22Rv1 (cell line): ENCODE measurements at regions not wholly inside any gene's neighbourhood (a gene's known extent, or its start where the extent isn't known, plus 50 kb on each side); places are given as distances from the start of the nearest gene placed in this dataset.
"Not testable (repeated sequence)": the region's sequence is repeated elsewhere in the genome, so short reads cannot be mapped to it uniquely, and the experiment has no call there.

Experiments
- H3K27ac ChIP-seq: fragments of 450-650 bp; 2 replicates; pipeline ENCODE4 v1.5.1; 2017
- CTCF ChIP-seq: fragments of 450-650 bp; IDR thresholded peaks from 2 replicates; pipeline ENCODE4 v1.5.1; 2017; ENCODE audit warnings: mild to moderate bottlenecking
- ZFX ChIP-seq: fragments of 450-650 bp; IDR thresholded peaks from 2 replicates; pipeline ENCODE4 v1.6.1; 2017; ENCODE audit warnings: antibody characterized with exemption, borderline replicate concordance

GRCh38 chr6:21752054-21752811, 158.7 kb downstream of the SOX4 start:
- H3K27ac ChIP-seq = no peak overlapping the region
- TF ChIP-seq ZFX = no peak
- TF ChIP-seq CTCF = no peak

DNA sequence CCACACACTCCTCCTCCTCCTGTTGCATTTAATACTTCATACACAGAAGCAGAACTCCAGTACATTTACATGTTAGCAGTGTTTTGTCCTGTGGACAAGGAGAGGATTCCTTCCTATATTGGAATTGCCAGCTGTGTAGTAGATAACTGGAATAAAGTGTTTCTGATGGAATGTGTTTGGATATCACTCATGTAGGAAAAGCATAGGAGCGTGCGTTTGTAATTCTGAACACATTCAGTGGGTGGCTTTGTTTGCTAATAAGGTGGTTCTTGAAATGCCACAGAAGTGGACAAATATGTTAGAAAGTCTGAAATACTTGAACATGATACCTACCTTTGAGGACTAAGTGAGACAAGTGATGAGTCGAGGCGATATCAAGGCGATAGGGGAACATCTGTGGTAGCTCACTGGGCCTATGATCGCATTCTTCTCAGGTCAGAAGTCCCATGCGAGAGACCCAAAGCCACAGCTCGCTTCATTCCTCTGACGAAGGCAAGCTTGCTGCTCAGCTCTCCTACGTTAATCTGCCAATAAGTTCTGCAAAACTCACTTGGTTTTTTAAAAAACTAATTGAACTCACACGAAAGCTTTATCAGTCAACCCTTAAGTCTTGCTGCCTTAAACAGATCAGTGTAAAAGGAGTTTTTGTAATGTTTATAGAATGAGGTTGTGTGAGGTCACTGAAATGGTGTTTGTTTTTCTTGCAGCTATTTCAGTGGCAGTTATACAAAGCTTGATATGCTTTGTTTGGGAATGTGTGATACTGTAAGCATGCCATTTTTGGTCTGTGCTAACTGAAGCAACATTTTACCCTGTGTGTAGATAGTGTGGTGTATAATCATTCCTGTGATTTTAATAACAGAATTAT, 159.9 kb downstream of the SOX4 start:
- H3K27ac ChIP-seq = no peak overlapping the region
- no peak for TF ChIP-seq CTCF
- TF ChIP-seq ZFX = no peak

DNA sequence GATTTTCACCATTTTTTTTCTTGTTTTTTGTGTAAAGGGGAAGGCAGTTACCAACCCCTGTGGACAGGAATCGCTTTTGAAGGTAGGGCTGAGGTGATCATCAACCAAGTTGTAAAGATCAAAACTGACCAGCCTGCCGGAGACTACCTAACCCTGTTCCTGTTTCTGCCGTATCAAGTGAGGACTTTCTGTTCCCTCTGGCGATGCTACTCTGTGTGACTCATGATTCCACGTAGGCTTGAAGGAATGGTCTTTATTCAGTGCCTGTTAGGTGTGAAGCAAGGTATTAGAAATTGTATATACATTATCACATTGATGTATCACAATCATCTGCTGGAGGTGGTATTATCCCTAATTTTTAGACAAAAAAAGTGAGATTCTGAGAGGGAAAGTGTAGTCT, 161.3 kb downstream of the SOX4 start:
- no peak for TF ChIP-seq CTCF
- no peak for TF ChIP-seq ZFX
- no peak overlapping the region for H3K27ac ChIP-seq

DNA sequence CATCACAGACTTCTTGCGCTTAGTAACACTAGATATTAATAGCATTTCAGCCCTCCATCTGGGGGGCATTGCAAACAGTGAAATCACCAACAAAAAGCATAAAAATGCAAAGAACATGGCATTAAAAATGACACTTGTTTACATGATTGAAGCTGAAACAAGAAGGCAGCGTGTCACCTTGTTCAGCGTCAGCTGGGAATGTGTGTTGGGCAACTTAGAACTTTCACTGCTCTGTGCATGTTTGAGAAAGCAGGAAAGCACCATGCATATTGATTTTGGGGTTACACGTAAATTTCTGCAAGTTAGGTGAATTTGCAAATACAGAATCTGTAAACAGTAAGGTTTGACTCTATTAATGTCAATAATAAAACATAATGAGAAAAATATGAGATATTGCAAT, 162.9 kb downstream of the SOX4 start:
- TF ChIP-seq ZFX (no peak), CTCF (no peak)
- H3K27ac ChIP-seq = no peak overlapping the region

GRCh38 chr6:21757392-21757791, 163.8 kb downstream of the SOX4 start:
- H3K27ac ChIP-seq = not testable (repeated sequence)

DNA sequence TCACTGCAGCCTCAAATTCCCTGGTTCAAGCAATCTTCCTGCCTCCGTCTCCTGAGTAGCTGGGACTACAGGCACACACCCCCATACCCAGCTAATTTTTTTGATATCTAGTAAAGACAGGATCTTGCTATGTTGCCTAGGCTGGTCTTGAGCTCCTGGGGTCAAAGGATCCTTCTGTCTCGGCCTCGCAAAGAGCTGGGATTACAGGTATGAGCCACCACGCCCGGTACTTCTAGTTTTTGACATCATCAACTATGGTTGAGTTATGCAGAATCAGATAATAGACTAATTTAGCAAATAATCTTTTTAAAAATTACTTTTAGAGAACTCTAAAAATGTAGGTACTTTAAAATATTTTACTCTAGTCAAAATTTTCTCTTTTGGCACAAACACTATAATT, 166.2 kb downstream of the SOX4 start:
- TF ChIP-seq CTCF (no peak), ZFX (no peak)
- no peak overlapping the region for H3K27ac ChIP-seq

DNA sequence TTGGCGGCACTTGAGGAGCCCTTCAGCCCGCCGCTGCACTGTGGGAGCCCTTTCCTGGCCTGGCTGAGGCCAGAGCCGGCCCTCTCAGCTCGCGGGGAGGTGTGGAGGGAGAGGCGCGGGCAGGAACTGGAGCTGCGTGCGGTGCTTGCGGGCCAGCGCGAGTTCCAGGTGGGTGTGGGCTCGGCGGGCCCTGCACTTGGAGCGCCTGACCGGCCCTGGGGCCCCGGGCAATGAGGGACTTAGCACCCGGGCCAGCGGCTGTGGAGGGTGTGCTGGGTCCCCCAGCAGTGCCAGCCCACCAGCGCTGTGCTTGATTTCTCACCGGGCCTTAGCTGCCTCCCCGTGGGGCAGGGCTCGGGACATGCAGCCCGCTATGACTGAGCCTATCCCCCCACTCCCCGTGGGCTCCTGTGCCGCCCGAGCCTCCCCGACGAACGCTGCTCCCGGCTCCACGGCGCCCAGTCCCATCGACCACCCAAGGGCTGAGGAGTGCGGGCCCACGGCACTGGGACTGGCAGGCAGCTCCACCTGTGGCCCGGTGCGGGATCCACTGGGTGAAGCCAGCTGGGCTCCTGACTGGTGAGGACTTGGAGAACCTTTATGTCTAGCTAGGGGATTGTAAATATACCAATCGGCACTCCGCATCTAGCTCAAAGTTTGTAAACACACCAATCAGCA, 167.6 kb downstream of the SOX4 start:
- H3K27ac ChIP-seq = not testable (repeated sequence)

GRCh38 chr6:21764989-21765388, 171.4 kb downstream of the SOX4 start:
- no peak overlapping the region for H3K27ac ChIP-seq
- TF ChIP-seq ZFX (no peak), CTCF (no peak)
